B cell (primary cell): ENCODE measurements at regions not wholly inside any gene's neighbourhood (a gene's known extent, or its start where the extent isn't known, plus 50 kb on each side); places are given as distances from the start of the nearest gene placed in this dataset.

ENCODE experiments used
- ATAC-seq: fragments of 200-7000 bp; cut with Tn5 transposase; one replicate; pipeline ENCODE4 v1.10.0; 2021; ENCODE audit warnings: low read depth, mild to moderate bottlenecking, moderate number of reproducible peaks, moderate library complexity
- CTCF ChIA-PET: fragments of 350-600 bp; sonication (Branson Sonifier 250); formaldehyde crosslinking; loops from one replicate; lab custom pipeline; 2021; ENCODE audit warnings: antibody characterized with exemption, inconsistent platforms; lab: Charles Lee
- POLR2A ChIA-PET: fragments of 350-600 bp; sonication (Branson Sonifier 250); formaldehyde crosslinking; loops from one replicate; lab custom pipeline; 2021; ENCODE audit warnings: antibody characterized with exemption; lab: Charles Lee
- DNase-seq: peaks from one replicate; pipeline ENCODE4 v3.0.0; 2013
- H2AFZ ChIP-seq: 2 replicates; pipeline ENCODE4 v1.6.1; 2012; ENCODE audit warnings: mild to moderate bottlenecking, low read depth, low read length; ENCODE audit not compliant: insufficient read depth, poor library complexity, severe bottlenecking
- H3K27ac ChIP-seq, 2 donors: 1 replicate in 1 of 2; 2 replicates in 1 of 2; pipeline ENCODE4 v1.5.1; 2012 to 2013; ENCODE audit warnings: low read length in 2 of 2, mild to moderate bottlenecking in 2 of 2, moderate library complexity in 1 of 2
- H3K27me3 ChIP-seq, 4 experiments: fragments of 200-600 bp in 1 of 4; sonication (generic) in 1 of 4; replicated peaks in 1 of 4; 1 replicate in 2 of 4; 2 replicates in 2 of 4; pipeline versions ENCODE4 v1.6.1 to v1.7.0; 2013 to 2016; ENCODE audit warnings: low read length in 3 of 4, mild to moderate bottlenecking in 2 of 4, mixed read lengths in 1 of 4, moderate library complexity in 1 of 4; ENCODE audit not compliant: insufficient read depth in 4 of 4, control insufficient read depth in 3 of 4; ENCODE audit errors: control extremely low read depth in 1 of 4
- H3K36me3 ChIP-seq, 2 experiments: replicated peaks in 1 of 2; 1 replicate in 1 of 2; 2 replicates in 1 of 2; pipeline versions ENCODE4 v1.6.1 to v1.7.1; 2013; ENCODE audit warnings: low read length in 1 of 2; ENCODE audit not compliant: insufficient read depth in 2 of 2, control insufficient read depth in 1 of 2; ENCODE audit errors: control extremely low read depth in 1 of 2, extremely low read depth in 1 of 2
- H3K4me1 ChIP-seq, 2 donors: fragments of 200-600 bp in 1 of 2; sonication (generic) in 1 of 2; 1 replicate in 1 of 2; 2 replicates in 1 of 2; pipeline versions ENCODE4 v1.5.1 to v1.6.1; 2013 to 2017; ENCODE audit warnings: low read length in 2 of 2; ENCODE audit not compliant: control insufficient read depth in 2 of 2, insufficient read depth in 2 of 2
- H3K4me2 ChIP-seq: replicated peaks from 2 replicates; pipeline ENCODE3; 2012; ENCODE audit warnings: mild to moderate bottlenecking, low read depth, low read length; ENCODE audit not compliant: poor library complexity, severe bottlenecking
- H3K4me3 ChIP-seq, 5 experiments: fragments of 200-600 bp in 1 of 5; sonication (generic) in 1 of 5; 1 replicate in 3 of 5; 2 replicates in 2 of 5; pipeline versions ENCODE4 v1.5.1 to v1.7.0; 2011 to 2016; ENCODE audit warnings: low read length in 4 of 5, mild to moderate bottlenecking in 4 of 5, low read depth in 2 of 5, control low read depth in 1 of 5, moderate library complexity in 1 of 5; ENCODE audit not compliant: insufficient read depth in 1 of 5; ENCODE audit errors: control extremely low read depth in 1 of 5, extremely low read depth in 1 of 5
- H3K79me2 ChIP-seq: fragments of 200-600 bp; sonication (generic); one replicate; pipeline ENCODE4 v1.6.0; 2016; ENCODE audit warnings: low read length; ENCODE audit not compliant: control insufficient read depth, insufficient read depth
- H3K9ac ChIP-seq: fragments of 200-600 bp; sonication (generic); 2 replicates; pipeline ENCODE4 v1.6.1; 2017; ENCODE audit warnings: mild to moderate bottlenecking, low read length, moderate library complexity
- H3K9me3 ChIP-seq, 3 donors: one replicate each; pipeline versions ENCODE4 v1.6.1 to v1.7.1; 2013; ENCODE audit warnings: low read length in 2 of 3; ENCODE audit not compliant: control insufficient read depth in 2 of 3, insufficient read depth in 1 of 3; ENCODE audit errors: control extremely low read depth in 1 of 3
- H4K20me1 ChIP-seq: 2 replicates; pipeline ENCODE4 v1.6.0; 2012; ENCODE audit warnings: mild to moderate bottlenecking, low read length; ENCODE audit not compliant: insufficient read depth, control insufficient read depth, poor library complexity, severe bottlenecking
- H3K27ac Mint-ChIP-seq: one replicate; pipeline ENCODE4 v1.8.0; 2021; ENCODE audit warnings: mixed read lengths
- H3K27me3 Mint-ChIP-seq: one replicate; pipeline ENCODE4 v1.8.0; 2021; ENCODE audit warnings: mixed read lengths
- H3K4me1 Mint-ChIP-seq: one replicate; pipeline ENCODE4 v1.8.0; 2021; ENCODE audit warnings: mixed read lengths
- H3K4me3 Mint-ChIP-seq: one replicate; pipeline ENCODE4 v1.8.0; 2021; ENCODE audit warnings: mixed read lengths
- H3K9me3 Mint-ChIP-seq: one replicate; pipeline ENCODE4 v1.8.0; 2022; ENCODE audit warnings: mixed read lengths; ENCODE audit not compliant: insufficient read depth
- CTCF ChIP-seq: fragments of 200-600 bp; IDR thresholded peaks from one replicate; pipeline ENCODE4 v1.8.0; 2022; ENCODE audit warnings: antibody characterized with exemption, mild to moderate bottlenecking
- EZH2 ChIP-seq: IDR thresholded peaks from 2 replicates; pipeline ENCODE4 v1.6.1; 2012; ENCODE audit warnings: borderline replicate concordance, low read depth, mild to moderate bottlenecking, moderate library complexity, low read length; ENCODE audit not compliant: insufficient read depth, poor library complexity, severe bottlenecking
- WGBS: methylation state at CpG from one replicate; pipeline ENCODE4 v1.1.5; 2013; ENCODE audit warnings: missing lambda C conversion rate; ENCODE audit not compliant: insufficient coverage; 5-methylcytosine and 5-hydroxymethylcytosine counted together
- intact Hi-C: fragments of 100-400 bp; cut with micrococcal nuclease; formaldehyde crosslinking; loops from one replicate; pipeline ENCODE4 v1.10.0; 2022

GRCh38 chr9:88291056-88291455, 97.2 kb upstream of the SPIN1 start:
- WGBS, result 84% methylated on average over 5 of the region's 7 CpGs

GRCh38 chr9:88289532-88289931, 98.7 kb upstream of the SPIN1 start:
- no peak overlapping the region for H2AFZ ChIP-seq
- no peaks in the 10 kb centered on the region for H3K4me1 ChIP-seq
- H3K36me3 ChIP-seq, result no peaks in the 10 kb centered on the region
- POLR2A ChIA-PET, result no interaction called here
- H3K4me1 Mint-ChIP-seq, result no peaks in the 10 kb centered on the region
- WGBS, result 90% methylated on average over 8 of the region's 8 CpGs
- no peak for TF ChIP-seq EZH2
- TF ChIP-seq CTCF, result no peak
- H3K9me3 ChIP-seq, result peaks cover 0 to 5% (median 0%) of the 10 kb centered on the region in 3 donors
- CTCF ChIA-PET, result no interaction called here
- no peaks in the 10 kb centered on the region for H3K27me3 Mint-ChIP-seq
- ATAC-seq (no peak), DNase-seq (no peak)
- no peak overlapping the region for H3K4me3 ChIP-seq
- no peak overlapping the region for H3K4me2 ChIP-seq
- H3K9me3 Mint-ChIP-seq, result peaks cover 8% of the 10 kb centered on the region
- no peaks in the 10 kb centered on the region for H3K79me2 ChIP-seq
- H3K27ac ChIP-seq, result no peak overlapping the region
- no peaks in the 10 kb centered on the region for H3K27me3 ChIP-seq
- H3K4me3 Mint-ChIP-seq, result no peak overlapping the region
- H3K9ac ChIP-seq, result no peak overlapping the region
- intact Hi-C loops, result no loop called here
- H4K20me1 ChIP-seq, result no peaks in the 10 kb centered on the region
- no peak overlapping the region for H3K27ac Mint-ChIP-seq

More at GRCh38 chr9:88291056-88291455, 97.2 kb upstream of the SPIN1 start:
- ChIA-PET POLR2A (no interaction called here), CTCF (no interaction called here)
- TF ChIP-seq EZH2, result no peak
- TF ChIP-seq CTCF, result no peak
- intact Hi-C loops, result no loop called here
- H3K27ac Mint-ChIP-seq, result no peak overlapping the region
- no peaks in the 10 kb centered on the region for H3K4me1 ChIP-seq
- H3K27me3 ChIP-seq, result no peaks in the 10 kb centered on the region
- no peaks in the 10 kb centered on the region for H3K27me3 Mint-ChIP-seq
- H3K4me1 Mint-ChIP-seq, result no peaks in the 10 kb centered on the region
- DNase-seq, result no peak
- H3K4me3 ChIP-seq, result no peak overlapping the region
- no peak for ATAC-seq
- no peaks in the 10 kb centered on the region for H3K79me2 ChIP-seq
- no peak overlapping the region for H3K4me2 ChIP-seq
- no peak overlapping the region for H2AFZ ChIP-seq
- no peaks in the 10 kb centered on the region for H4K20me1 ChIP-seq
- H3K27ac ChIP-seq, result no peak overlapping the region
- no peaks in the 10 kb centered on the region for H3K36me3 ChIP-seq
- no peak overlapping the region for H3K9ac ChIP-seq
- H3K9me3 ChIP-seq, result peaks cover 0 to 5% (median 0%) of the 10 kb centered on the region in 3 donors
- H3K9me3 Mint-ChIP-seq, result peaks cover under 1% of the 10 kb centered on the region
- no peak overlapping the region for H3K4me3 Mint-ChIP-seq
